H9 (cell line): ENCODE measurements at regions not wholly inside any gene's neighbourhood (a gene's known extent, or its start where the extent isn't known, plus 50 kb on each side); places are given as distances from the start of the nearest gene placed in this dataset.

Source experiments
- DNase-seq: peaks from one replicate; pipeline ENCODE4 v3.0.0-alpha.2; 2017
- H2AFZ ChIP-seq: one replicate; pipeline ENCODE4 v1.6.1; 2013; ENCODE audit warnings: mild to moderate bottlenecking, low read length, control low read depth, moderate library complexity
- H2AK5ac ChIP-seq: 2 replicates; pipeline ENCODE4 v1.6.1; 2013; ENCODE audit warnings: low read length, control low read depth, mixed read lengths; ENCODE audit not compliant: insufficient read length
- H2BK120ac ChIP-seq: one replicate; pipeline ENCODE4 v1.6.1; 2013; ENCODE audit warnings: low read depth, mild to moderate bottlenecking, low read length, control low read depth, inconsistent platforms; ENCODE audit not compliant: poor library complexity, severe bottlenecking
- H2BK12ac ChIP-seq: 2 replicates; pipeline ENCODE4 v1.6.1; 2013; ENCODE audit warnings: low read length, control low read depth, mixed read lengths, low read depth; ENCODE audit not compliant: insufficient read length
- H2BK15ac ChIP-seq: 2 replicates; pipeline ENCODE4 v1.6.1; 2013; ENCODE audit warnings: low read depth, low read length, control low read depth
- H2BK20ac ChIP-seq: one replicate; pipeline ENCODE4 v1.6.1; 2013; ENCODE audit warnings: low read depth, mild to moderate bottlenecking, low read length, control low read depth, inconsistent platforms; ENCODE audit not compliant: poor library complexity, severe bottlenecking
- H2BK5ac ChIP-seq: 2 replicates; pipeline ENCODE4 v1.6.1; 2013; ENCODE audit warnings: low read length, control low read depth, mixed read lengths; ENCODE audit not compliant: insufficient read length
- H3K14ac ChIP-seq: 2 replicates; pipeline ENCODE4 v1.6.1; 2013; ENCODE audit warnings: low read length, control low read depth; ENCODE audit not compliant: insufficient read depth
- H3K18ac ChIP-seq: 2 replicates; pipeline ENCODE4 v1.6.1; 2013; ENCODE audit warnings: low read depth, mild to moderate bottlenecking, mixed read lengths, low read length, control low read depth; ENCODE audit not compliant: insufficient read length
- H3K23ac ChIP-seq: 2 replicates; pipeline ENCODE4 v1.6.1; 2013; ENCODE audit warnings: low read length, control low read depth, mixed read lengths, low read depth; ENCODE audit not compliant: insufficient read length
- H3K23me2 ChIP-seq: 2 replicates; pipeline ENCODE4 v1.6.1; 2013; ENCODE audit warnings: low read depth, mild to moderate bottlenecking, mixed read lengths, low read length, control low read depth; ENCODE audit not compliant: insufficient read length, poor library complexity, severe bottlenecking
- H3K27ac ChIP-seq: 2 replicates; pipeline ENCODE4 v1.5.1; 2013; ENCODE audit warnings: low read length, control low read depth, mixed read lengths, low read depth; ENCODE audit not compliant: insufficient read length
- H3K27me3 ChIP-seq: 2 replicates; pipeline ENCODE4 v1.6.1; 2013; ENCODE audit warnings: low read length, control low read depth, inconsistent platforms; ENCODE audit not compliant: insufficient read depth
- H3K4ac ChIP-seq: 2 replicates; pipeline ENCODE4 v1.6.1; 2013; ENCODE audit warnings: low read depth, mild to moderate bottlenecking, control low read depth, inconsistent platforms, low read length, moderate library complexity
- H3K4me1 ChIP-seq: 2 replicates; pipeline ENCODE4 v1.6.1; 2013; ENCODE audit warnings: low read length, control low read depth, inconsistent platforms; ENCODE audit not compliant: insufficient read depth
- H3K4me2 ChIP-seq: 2 replicates; pipeline ENCODE4 v1.6.1; 2013; ENCODE audit warnings: low read length, control low read depth, mixed read lengths; ENCODE audit not compliant: insufficient read length, insufficient read depth
- H3K56ac ChIP-seq: 2 replicates; pipeline ENCODE4 v1.6.1; 2013; ENCODE audit warnings: low read depth, mild to moderate bottlenecking, mixed read lengths, low read length, control low read depth; ENCODE audit not compliant: insufficient read length
- H3K79me1 ChIP-seq: 2 replicates; pipeline ENCODE4 v1.6.1; 2013; ENCODE audit warnings: low read depth, mild to moderate bottlenecking, moderate library complexity, low read length, control low read depth, inconsistent platforms; ENCODE audit not compliant: insufficient read depth, poor library complexity, severe bottlenecking
- H3K79me2 ChIP-seq: 2 replicates; pipeline ENCODE4 v1.6.1; 2013; ENCODE audit warnings: low read length, control low read depth, inconsistent platforms; ENCODE audit not compliant: insufficient read depth
- H3K9ac ChIP-seq: 2 replicates; pipeline ENCODE4 v1.6.1; 2013; ENCODE audit warnings: low read length, control low read depth, mixed read lengths; ENCODE audit not compliant: insufficient read length; ENCODE audit errors: extremely low read depth
- H3K9me3 ChIP-seq: one replicate; pipeline ENCODE4 v1.6.1; 2013; ENCODE audit warnings: low read depth, low read length, inconsistent platforms; ENCODE audit not compliant: control insufficient read depth
- H3T11ph ChIP-seq: one replicate; pipeline ENCODE4 v1.6.1; 2013; ENCODE audit warnings: mild to moderate bottlenecking, low read length, control low read depth, inconsistent platforms
- H4K20me1 ChIP-seq: one replicate; pipeline ENCODE4 v1.6.1; 2013; ENCODE audit not compliant: control insufficient read depth, insufficient read length, insufficient read depth
- H4K5ac ChIP-seq: 2 replicates; pipeline ENCODE4 v1.6.1; 2013; ENCODE audit warnings: low read depth, mild to moderate bottlenecking, mixed read lengths, low read length, control low read depth; ENCODE audit not compliant: insufficient read length
- H4K8ac ChIP-seq: replicated peaks from 2 replicates; pipeline ENCODE4 v1.6.1; 2013; ENCODE audit warnings: low read length, control low read depth, mixed read lengths, low read depth; ENCODE audit not compliant: insufficient read length
- H4K91ac ChIP-seq: 2 replicates; pipeline ENCODE4 v1.6.1; 2013; ENCODE audit warnings: low read depth, mild to moderate bottlenecking, moderate library complexity, mixed read lengths, low read length, control low read depth; ENCODE audit not compliant: insufficient read length
- H3K27ac Mint-ChIP-seq, 3 experiments: 2 replicates in 2 of 3; 3 replicates in 1 of 3; pipeline ENCODE4 v1.8.0; 2020 to 2021; ENCODE audit warnings: mixed read lengths in 3 of 3, mild to moderate bottlenecking in 1 of 3, moderate library complexity in 1 of 3
- H3K27me3 Mint-ChIP-seq: 2 replicates; pipeline ENCODE4 v1.8.0; 2021; ENCODE audit warnings: low read depth, mild to moderate bottlenecking, moderate library complexity, mixed read lengths
- H3K36me3 Mint-ChIP-seq, 3 experiments: 2 replicates in 2 of 3; 3 replicates in 1 of 3; pipeline ENCODE4 v1.8.0; 2020 to 2021; ENCODE audit warnings: low read depth in 3 of 3, mixed read lengths in 3 of 3; ENCODE audit not compliant: insufficient read depth in 1 of 3
- H3K4me1 Mint-ChIP-seq, 2 experiments: 2 replicates each; pipeline ENCODE4 v1.8.0; 2020; ENCODE audit warnings: mixed read lengths in 2 of 2
- H3K4me3 Mint-ChIP-seq, 2 experiments: 2 replicates in 1 of 2; 3 replicates in 1 of 2; pipeline ENCODE4 v1.8.0; 2020 to 2021; ENCODE audit warnings: mild to moderate bottlenecking in 2 of 2, mixed read lengths in 2 of 2, moderate library complexity in 1 of 2
- H3K9me3 Mint-ChIP-seq, 2 experiments: 2 replicates in 1 of 2; 3 replicates in 1 of 2; pipeline ENCODE4 v1.8.0; 2020; ENCODE audit warnings: mild to moderate bottlenecking in 2 of 2, mixed read lengths in 2 of 2, moderate library complexity in 1 of 2
- CTCF ChIP-seq: fragments of 200-600 bp; sonication (generic); conservative IDR thresholded peaks from 3 replicates; pipeline ENCODE4 v1.8.0; 2021; ENCODE audit warnings: antibody characterized with exemption, mild to moderate bottlenecking
- WGBS: extraction: QIAGEN DNeasy Blood & Tissue Kit; methylation state at CpG from one replicate; pipeline ENCODE4 v1.1.7; 2013; ENCODE audit warnings: missing lambda C conversion rate, low lambda C conversion rate, mixed read lengths; ENCODE audit not compliant: insufficient read length; ENCODE audit errors: extremely low coverage; 5-methylcytosine and 5-hydroxymethylcytosine counted together

- Histone ChIP-seq H4K91ac (no peak overlapping the region), H3K9me3 (no peaks in the 10 kb centered on the region), H2BK20ac (no peak overlapping the region), H3K23ac (no peak overlapping the region), H3K9ac (no peak overlapping the region), H4K20me1 (no peaks in the 10 kb centered on the region), H2BK5ac (no peak overlapping the region), H3K27me3 (no peaks in the 10 kb centered on the region), H2AK5ac (no peak overlapping the region), H3K4me2 (no peak overlapping the region), H2BK12ac (no peak overlapping the region), H3T11ph (no peak overlapping the region), H3K4me1 (no peaks in the 10 kb centered on the region), H3K27ac (no peak overlapping the region), H2BK15ac (no peak overlapping the region), H4K8ac (no peak overlapping the region), H3K23me2 (no peaks in the 10 kb centered on the region), H3K18ac (no peak overlapping the region), H3K56ac (no peak overlapping the region), H3K4ac (no peak overlapping the region), H4K5ac (no peak overlapping the region), H3K79me2 (no peaks in the 10 kb centered on the region), H2AFZ (no peak overlapping the region), H3K79me1 (no peaks in the 10 kb centered on the region), H3K14ac (no peak overlapping the region), H2BK120ac (no peak overlapping the region)
- Mint-ChIP-seq H3K9me3 (no peaks in the 10 kb centered on the region), H3K36me3 (no peaks in the 10 kb centered on the region), H3K4me3 (no peak overlapping the region), H3K27me3 (no peaks in the 10 kb centered on the region), H3K27ac (no peak overlapping the region), H3K4me1 (no peaks in the 10 kb centered on the region)
- TF ChIP-seq CTCF, result no peak
- WGBS, result no CpG with 5 or more reads among the region's 2 CpGs
- no peak for DNase-seq
Measured at GRCh38 chr18:45168866-45169600, 446.2 kb upstream of the SLC14A2 start.
